GM19395 (cell line): ENCODE measurements at regions not wholly inside any gene's neighbourhood (a gene's known extent, or its start where the extent isn't known, plus 50 kb on each side); places are given as distances from the start of the nearest gene placed in this dataset.
"Not testable (repeated sequence)": the region's sequence is repeated elsewhere in the genome, so short reads cannot be mapped to it uniquely, and the experiment has no call there.

Experiments
- ATAC-seq: cut with Tn5 transposase; IDR thresholded peaks from one replicate; pipeline ENCODE4 v1.9.1; 2021; ENCODE audit warnings: mild to moderate bottlenecking, moderate library complexity; ENCODE audit not compliant: unreplicated experiment

DNA sequence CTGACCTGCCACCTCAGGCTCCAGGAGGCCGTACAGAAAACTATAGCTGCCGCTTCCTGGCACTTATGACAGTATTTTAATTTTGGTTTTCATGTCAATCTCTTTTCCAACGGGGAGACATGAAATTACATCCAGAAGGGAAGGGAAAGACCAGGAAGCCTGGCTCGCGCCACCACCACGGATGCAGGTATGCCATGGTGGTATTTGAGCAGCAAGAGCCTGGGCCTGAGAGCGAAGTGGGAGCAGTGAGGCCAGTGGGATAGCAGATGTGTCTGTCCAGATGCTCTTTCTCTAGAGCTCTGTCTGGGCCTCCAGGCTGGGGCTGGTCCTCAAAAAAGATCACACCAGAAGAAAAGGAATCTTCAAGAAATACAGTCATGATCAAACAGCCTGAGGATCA lies 82.5 kb upstream of the CPEB2 start:
- no peak for ATAC-seq

GRCh38 chr4:14920237-14920636 lies 82.0 kb upstream of the CPEB2 start:
- no peak for ATAC-seq

- ATAC-seq = no peak
Observed at GRCh38 chr4:14920759-14921320, 81.4 kb upstream of the CPEB2 start.

DNA sequence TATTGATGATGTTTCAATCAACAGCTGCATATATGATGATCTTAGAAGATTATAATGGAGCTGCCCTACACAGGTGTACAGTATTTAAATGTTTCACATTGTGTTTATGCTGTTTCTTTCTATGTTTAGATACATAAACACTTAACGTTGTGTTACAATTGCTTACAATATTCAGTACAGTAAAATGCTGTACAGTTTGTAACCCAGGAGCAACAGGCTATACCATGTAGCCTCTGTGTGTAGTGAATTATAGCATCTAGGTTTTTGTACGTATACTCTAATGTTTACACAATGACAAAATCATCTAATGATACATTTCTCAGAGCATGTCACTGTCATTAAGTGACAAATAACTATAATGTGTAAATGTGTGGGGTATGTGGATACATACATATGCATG lies 80.5 kb upstream of the CPEB2 start:
- ATAC-seq = not testable (repeated sequence)

- no peak for ATAC-seq
Observed at GRCh38 chr4:14924076-14924811, 78.0 kb upstream of the CPEB2 start.

DNA sequence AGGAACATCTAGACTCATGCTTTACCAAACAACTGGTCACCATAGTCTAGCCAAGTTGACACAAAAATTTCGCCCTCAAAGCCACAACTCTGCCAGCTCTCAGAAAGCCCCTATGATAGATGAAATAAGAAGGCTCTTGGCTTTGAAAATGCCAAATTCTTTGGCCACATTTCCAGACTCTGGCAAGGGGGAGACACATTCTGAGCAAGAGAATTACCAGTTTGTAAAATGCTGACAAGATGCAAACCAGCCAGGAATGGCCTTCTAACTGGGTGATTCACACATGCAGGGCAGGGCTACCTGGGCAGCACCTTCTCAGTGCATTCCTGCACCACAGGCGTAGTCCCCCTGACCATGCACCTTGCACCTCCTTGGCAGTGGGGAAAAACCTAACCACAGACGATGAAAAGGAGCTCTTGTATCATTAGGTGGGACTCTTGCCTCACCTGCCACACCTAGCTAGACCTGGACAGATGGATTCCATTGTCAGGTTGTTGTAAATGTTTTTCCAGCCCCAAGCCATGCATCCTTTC lies 77.4 kb upstream of the CPEB2 start:
- ATAC-seq = no peak

- no peak for ATAC-seq
Observed at GRCh38 chr4:14925471-14925870, 76.8 kb upstream of the CPEB2 start.

DNA sequence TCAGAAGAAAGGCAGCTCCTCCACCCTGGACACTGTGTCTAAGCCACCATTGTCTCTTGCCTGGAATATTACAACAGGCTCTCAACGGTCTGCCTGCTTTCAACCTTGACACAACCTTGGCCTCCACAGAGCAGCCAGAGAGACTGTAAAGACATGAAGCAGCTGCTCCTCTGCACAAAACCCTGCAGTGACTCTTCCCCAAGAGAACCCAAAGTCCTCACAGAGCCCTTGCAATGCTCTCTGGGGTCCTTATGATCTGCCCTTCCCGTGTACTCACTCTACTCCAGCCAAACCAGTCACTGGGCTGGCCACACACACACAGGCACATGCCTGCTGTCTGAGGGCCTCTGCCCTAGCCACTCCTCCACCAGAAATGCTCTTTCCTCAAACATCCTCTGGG lies 75.9 kb upstream of the CPEB2 start:
- no peak for ATAC-seq

DNA sequence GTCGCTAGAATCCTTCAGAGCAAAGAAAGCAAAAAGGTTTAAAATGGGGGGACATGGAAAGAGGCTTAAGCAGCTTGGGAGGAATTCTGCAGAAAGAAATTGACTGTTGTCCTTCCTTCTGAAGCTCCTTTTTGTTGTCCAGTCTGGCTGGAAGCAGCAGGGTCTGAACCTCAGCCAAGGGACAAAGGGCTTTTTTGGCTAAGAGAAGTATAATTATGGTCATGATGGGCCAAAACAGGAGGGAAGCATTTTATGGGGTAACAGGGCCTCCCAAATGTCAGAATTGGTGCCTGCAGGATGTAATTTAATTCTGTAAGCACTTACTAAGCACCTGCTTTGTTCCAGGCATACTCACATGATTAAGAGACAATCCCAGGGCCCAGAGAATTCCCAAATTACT lies 74.2 kb upstream of the CPEB2 start:
- no peak for ATAC-seq

GRCh38 chr4:14929669-14930068 lies 72.6 kb upstream of the CPEB2 start:
- ATAC-seq = no peak

DNA sequence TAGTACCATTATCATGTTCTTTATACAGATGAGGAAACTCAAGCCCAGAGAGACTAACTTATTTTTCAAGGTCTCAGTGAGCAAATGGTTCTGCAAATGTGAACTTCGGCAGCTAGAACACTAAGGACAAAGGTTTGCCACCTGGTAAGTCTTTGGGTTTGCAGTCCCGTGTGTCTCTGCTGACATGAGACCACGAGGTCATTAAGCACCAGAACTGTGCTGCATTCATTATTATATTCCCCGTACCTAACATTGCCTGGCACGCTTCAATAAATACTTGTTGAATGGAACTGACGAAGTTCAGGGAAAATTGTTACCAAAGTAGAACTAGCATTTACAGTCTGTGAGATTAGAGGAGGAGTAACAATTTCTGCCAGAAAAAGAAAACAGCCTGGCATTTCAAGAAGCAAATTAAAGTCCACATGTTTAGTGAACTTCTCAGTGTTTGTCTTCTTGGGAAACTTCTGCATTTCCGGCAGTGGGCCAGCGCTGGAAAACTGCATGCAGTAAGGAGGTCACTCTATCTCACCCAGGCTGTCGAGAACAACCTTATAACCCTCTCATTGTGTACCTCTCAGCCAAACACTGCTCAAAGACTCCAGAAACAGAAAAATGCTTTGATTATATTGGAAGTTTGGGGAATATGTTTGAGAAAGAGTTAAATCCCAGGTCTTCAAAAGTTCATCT lies 67.4 kb upstream of the CPEB2 start:
- no peak for ATAC-seq

DNA sequence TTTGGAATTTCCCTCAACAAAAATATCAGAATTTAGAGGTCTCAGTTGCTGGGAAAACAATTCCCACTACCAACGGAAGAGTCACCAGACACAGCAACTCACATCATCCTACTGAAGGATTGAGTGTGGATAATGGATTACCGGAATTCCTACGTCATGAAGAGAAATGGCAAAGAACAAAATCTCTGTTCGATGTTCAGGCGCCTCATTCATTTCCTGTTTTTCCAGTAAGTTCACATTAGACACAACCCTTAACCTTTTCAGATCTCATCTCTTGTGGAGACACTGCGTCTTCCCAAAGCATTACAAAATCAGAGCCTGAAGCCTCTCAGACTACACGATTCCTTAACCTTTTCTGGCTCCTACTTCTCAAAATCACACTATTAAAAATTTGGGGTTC lies 58.5 kb upstream of the CPEB2 start:
- ATAC-seq = no peak

DNA sequence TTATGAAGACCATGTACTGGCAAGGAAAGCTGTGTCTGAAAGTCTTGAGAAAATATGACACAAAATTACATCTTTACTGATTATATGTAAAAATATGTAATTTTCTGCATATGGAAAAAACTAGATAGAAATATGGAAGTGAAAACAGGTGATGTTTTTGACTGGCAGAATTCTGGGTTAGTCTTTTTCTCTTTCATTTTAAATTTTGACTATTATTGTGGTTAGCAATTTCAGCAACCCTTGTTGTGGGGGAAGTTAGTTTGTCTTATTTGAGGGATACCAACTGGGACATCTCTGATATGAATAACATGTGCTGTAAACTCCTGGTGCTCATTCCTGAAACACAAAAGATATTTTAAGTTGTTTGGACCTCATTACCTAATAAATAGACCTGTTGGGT lies 49.9 kb upstream of the CPEB2 start:
- peak; percentile 85 for ATAC-seq
